Endodermal cell (in vitro differentiated cells): ENCODE measurements at regions not wholly inside any gene's neighbourhood (a gene's known extent, or its start where the extent isn't known, plus 50 kb on each side); places are given as distances from the start of the nearest gene placed in this dataset.

Experiments
- DNase-seq: peaks from one replicate; pipeline ENCODE4 v3.0.0-alpha.2; 2017
- H3K27ac ChIP-seq: 2 replicates; pipeline ENCODE4 v1.5.1; 2013; ENCODE audit warnings: mild to moderate bottlenecking, low read depth, low read length, moderate library complexity
- H3K27me3 ChIP-seq: 2 replicates; pipeline ENCODE4 v1.6.1; 2013; ENCODE audit warnings: mild to moderate bottlenecking, low read length, moderate library complexity; ENCODE audit not compliant: insufficient read depth, control insufficient read depth, poor library complexity, severe bottlenecking
- H3K36me3 ChIP-seq: 2 replicates; pipeline ENCODE4 v1.7.0; 2013; ENCODE audit warnings: mild to moderate bottlenecking, low read length, moderate library complexity; ENCODE audit not compliant: control insufficient read depth, insufficient read depth
- H3K4me1 ChIP-seq: one replicate; pipeline ENCODE4 v1.7.0; 2013; ENCODE audit warnings: low read length; ENCODE audit not compliant: control insufficient read depth, insufficient read depth
- H3K4me3 ChIP-seq: 2 replicates; pipeline ENCODE4 v1.5.1; 2013; ENCODE audit warnings: mild to moderate bottlenecking, low read length, moderate library complexity
- H3K9ac ChIP-seq: 2 replicates; pipeline ENCODE4 v1.6.1; 2013; ENCODE audit warnings: mild to moderate bottlenecking, low read length, moderate library complexity; ENCODE audit not compliant: poor library complexity, severe bottlenecking; ENCODE audit errors: extremely low read depth
- H3K9me3 ChIP-seq: 2 replicates; pipeline ENCODE4 v1.6.1; 2013; ENCODE audit warnings: mild to moderate bottlenecking, low read length, moderate library complexity; ENCODE audit not compliant: control insufficient read depth
- H3K27ac Mint-ChIP-seq: 2 replicates; pipeline ENCODE4 v1.8.0; 2020; ENCODE audit warnings: mixed read lengths
- H3K27me3 Mint-ChIP-seq: 2 replicates; pipeline ENCODE4 v1.8.0; 2021; ENCODE audit warnings: mild to moderate bottlenecking, mixed read lengths; ENCODE audit not compliant: insufficient read depth
- H3K36me3 Mint-ChIP-seq: 2 replicates; pipeline ENCODE4 v1.8.0; 2020; ENCODE audit warnings: low read depth, mixed read lengths
- H3K4me1 Mint-ChIP-seq: 2 replicates; pipeline ENCODE4 v1.8.0; 2020; ENCODE audit warnings: mixed read lengths
- H3K4me3 Mint-ChIP-seq: 2 replicates; pipeline ENCODE4 v1.8.0; 2020; ENCODE audit warnings: mild to moderate bottlenecking, moderate library complexity, mixed read lengths
- H3K9me3 Mint-ChIP-seq: 2 replicates; pipeline ENCODE4 v1.8.0; 2020; ENCODE audit warnings: mild to moderate bottlenecking, mixed read lengths
- WGBS, 2 experiments: methylation state at CpG; one replicate each; pipeline versions ENCODE4 v1.1.5 to v1.1.7; 2013; ENCODE audit warnings: missing lambda C conversion rate in 2 of 2, mixed read lengths in 1 of 2; ENCODE audit not compliant: insufficient coverage in 1 of 2, insufficient read length in 1 of 2; 5-methylcytosine and 5-hydroxymethylcytosine counted together
- TF ChIP-seq, protein P1 (sequence below): fragments of 200-600 bp; sonication (generic); conservative IDR thresholded peaks from 2 replicates; pipeline ENCODE4 v1.5.0; 2021; ENCODE audit warnings: antibody characterized with exemption, mild to moderate bottlenecking

DNA sequence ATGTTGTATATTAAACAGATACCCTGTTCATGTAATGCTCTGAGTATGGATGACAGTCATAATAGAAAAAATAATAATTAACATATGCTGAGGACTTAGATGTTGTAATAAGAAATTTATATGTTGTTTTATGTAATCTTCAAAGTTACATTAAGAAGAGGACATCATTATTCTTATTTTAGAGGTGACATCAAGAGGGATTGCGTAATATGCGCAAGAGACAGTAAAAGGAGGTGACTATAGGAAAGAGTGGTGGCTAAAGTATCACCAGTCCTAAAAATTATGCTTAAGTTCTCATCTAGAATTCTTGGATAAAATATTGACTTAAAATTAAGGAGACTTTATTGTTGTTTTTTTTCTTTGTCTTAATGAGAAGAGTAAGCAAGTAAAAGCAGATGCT, 323.9 kb downstream of the KCNC2 start:
- TF ChIP-seq, protein P1, sequence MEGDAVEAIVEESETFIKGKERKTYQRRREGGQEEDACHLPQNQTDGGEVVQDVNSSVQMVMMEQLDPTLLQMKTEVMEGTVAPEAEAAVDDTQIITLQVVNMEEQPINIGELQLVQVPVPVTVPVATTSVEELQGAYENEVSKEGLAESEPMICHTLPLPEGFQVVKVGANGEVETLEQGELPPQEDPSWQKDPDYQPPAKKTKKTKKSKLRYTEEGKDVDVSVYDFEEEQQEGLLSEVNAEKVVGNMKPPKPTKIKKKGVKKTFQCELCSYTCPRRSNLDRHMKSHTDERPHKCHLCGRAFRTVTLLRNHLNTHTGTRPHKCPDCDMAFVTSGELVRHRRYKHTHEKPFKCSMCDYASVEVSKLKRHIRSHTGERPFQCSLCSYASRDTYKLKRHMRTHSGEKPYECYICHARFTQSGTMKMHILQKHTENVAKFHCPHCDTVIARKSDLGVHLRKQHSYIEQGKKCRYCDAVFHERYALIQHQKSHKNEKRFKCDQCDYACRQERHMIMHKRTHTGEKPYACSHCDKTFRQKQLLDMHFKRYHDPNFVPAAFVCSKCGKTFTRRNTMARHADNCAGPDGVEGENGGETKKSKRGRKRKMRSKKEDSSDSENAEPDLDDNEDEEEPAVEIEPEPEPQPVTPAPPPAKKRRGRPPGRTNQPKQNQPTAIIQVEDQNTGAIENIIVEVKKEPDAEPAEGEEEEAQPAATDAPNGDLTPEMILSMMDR: no peak
- Histone ChIP-seq H3K4me1 (no peaks in the 10 kb centered on the region), H3K36me3 (no peaks in the 10 kb centered on the region), H3K27ac (no peak overlapping the region), H3K9ac (no peak overlapping the region), H3K4me3 (no peak overlapping the region), H3K27me3 (no peaks in the 10 kb centered on the region), H3K9me3 (peaks cover 4% of the 10 kb centered on the region)
- Mint-ChIP-seq H3K4me1 (no peaks in the 10 kb centered on the region), H3K9me3 (peaks cover 8% of the 10 kb centered on the region), H3K4me3 (no peak overlapping the region), H3K36me3 (no peaks in the 10 kb centered on the region), H3K27ac (no peak overlapping the region), H3K27me3 (no peaks in the 10 kb centered on the region)
- no peak for DNase-seq
- WGBS, 2 experiments: 69 to 75% methylated on average over 2 of the region's 2 CpGs

DNA sequence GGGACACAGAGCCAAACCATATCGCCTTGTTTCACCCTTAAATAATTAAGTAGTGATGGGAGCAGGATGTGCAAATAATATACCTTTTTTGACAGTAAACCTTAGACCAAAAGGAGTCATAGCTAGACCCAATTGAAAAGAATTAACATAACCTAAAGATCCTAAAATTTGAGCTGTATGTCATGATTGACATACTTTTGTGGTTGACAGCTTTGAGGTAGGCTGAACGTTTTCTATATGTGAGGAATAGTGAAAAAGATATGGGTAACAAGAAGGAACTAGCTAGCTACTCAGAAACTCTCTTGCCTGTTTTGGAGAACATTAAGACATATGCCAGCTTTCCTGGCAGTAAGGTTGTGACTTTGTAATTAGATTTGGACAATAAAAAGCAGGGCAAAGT, 320.6 kb downstream of the KCNC2 start:
- peaks cover 4% of the 10 kb centered on the region for H3K9me3 ChIP-seq
- no peak overlapping the region for H3K27ac ChIP-seq
- H3K4me1 ChIP-seq: no peaks in the 10 kb centered on the region
- Mint-ChIP-seq H3K27ac (no peak overlapping the region), H3K36me3 (no peaks in the 10 kb centered on the region), H3K4me3 (no peak overlapping the region), H3K27me3 (no peaks in the 10 kb centered on the region), H3K4me1 (no peaks in the 10 kb centered on the region), H3K9me3 (peaks cover 8% of the 10 kb centered on the region)
- TF ChIP-seq, protein P1: no peak
- H3K36me3 ChIP-seq: no peaks in the 10 kb centered on the region
- WGBS, 2 experiments: 83 to 84% methylated on average over 1 to 2 of the region's 2 CpGs
- no peaks in the 10 kb centered on the region for H3K27me3 ChIP-seq
- H3K9ac ChIP-seq: no peak overlapping the region
- DNase-seq: no peak
- H3K4me3 ChIP-seq: no peak overlapping the region

DNA sequence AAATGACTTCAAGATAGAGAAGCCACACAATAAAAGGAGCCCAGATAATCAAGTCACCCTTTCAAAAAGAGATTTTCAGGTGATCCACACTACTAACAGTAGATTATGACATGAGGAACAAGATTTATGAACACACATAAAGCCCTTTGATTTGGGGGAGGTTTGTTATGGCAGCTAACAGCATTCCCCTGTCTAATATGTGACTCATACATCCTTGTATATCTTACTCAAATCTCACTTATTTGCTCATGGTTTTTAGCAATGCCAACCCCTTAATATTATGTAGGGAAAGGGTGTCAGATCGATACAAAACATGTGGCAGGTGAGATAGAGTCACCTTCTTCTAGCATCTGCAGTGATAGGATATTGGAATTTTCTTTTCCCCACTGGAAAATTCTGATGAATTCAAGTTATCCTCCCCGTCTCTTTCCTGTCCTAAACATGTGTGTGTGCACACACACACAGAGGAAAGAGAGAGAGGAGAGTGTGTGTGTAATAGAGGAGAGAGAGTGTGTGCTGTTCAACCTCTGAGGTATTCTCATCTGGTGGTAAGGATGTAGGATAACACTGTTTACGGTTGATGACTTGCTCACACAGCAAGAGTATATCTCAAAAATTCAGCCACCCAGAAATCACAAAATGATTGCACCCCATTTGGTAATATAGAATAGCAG, 319.9 kb downstream of the KCNC2 start:
- H3K9me3 ChIP-seq: peaks cover 4% of the 10 kb centered on the region
- peaks cover 8% of the 10 kb centered on the region for H3K9me3 Mint-ChIP-seq
- no peak overlapping the region for H3K9ac ChIP-seq
- H3K4me3 Mint-ChIP-seq: no peak overlapping the region
- no peak for DNase-seq
- H3K4me3 ChIP-seq: no peak overlapping the region
- TF ChIP-seq, protein P1: no peak
- H3K27me3 Mint-ChIP-seq: no peaks in the 10 kb centered on the region
- H3K27ac Mint-ChIP-seq: no peak overlapping the region
- no peaks in the 10 kb centered on the region for H3K36me3 ChIP-seq
- 91% methylated on average over 3 of the region's 3 CpGs; no CpG with 5 or more reads in 1 of the 2 experiments for WGBS, 2 experiments
- no peaks in the 10 kb centered on the region for H3K36me3 Mint-ChIP-seq
- no peak overlapping the region for H3K27ac ChIP-seq
- H3K4me1 ChIP-seq: no peaks in the 10 kb centered on the region
- H3K4me1 Mint-ChIP-seq: no peaks in the 10 kb centered on the region
- no peaks in the 10 kb centered on the region for H3K27me3 ChIP-seq
